Stimulated activated CD4-positive, alpha-beta T cell treated with anti-CD3 and anti-CD28 coated beads, Interleukin-1b, Interleukin-23, amount 100 ng/mL, for 48 hours (primary cell): ENCODE measurements at regions not wholly inside any gene's neighbourhood (a gene's known extent, or its start where the extent isn't known, plus 50 kb on each side); places are given as distances from the start of the nearest gene placed in this dataset.

ENCODE experiments used
- DNase-seq: peaks from one replicate; pipeline ENCODE4 v3.0.0-alpha.2; 2020

DNA sequence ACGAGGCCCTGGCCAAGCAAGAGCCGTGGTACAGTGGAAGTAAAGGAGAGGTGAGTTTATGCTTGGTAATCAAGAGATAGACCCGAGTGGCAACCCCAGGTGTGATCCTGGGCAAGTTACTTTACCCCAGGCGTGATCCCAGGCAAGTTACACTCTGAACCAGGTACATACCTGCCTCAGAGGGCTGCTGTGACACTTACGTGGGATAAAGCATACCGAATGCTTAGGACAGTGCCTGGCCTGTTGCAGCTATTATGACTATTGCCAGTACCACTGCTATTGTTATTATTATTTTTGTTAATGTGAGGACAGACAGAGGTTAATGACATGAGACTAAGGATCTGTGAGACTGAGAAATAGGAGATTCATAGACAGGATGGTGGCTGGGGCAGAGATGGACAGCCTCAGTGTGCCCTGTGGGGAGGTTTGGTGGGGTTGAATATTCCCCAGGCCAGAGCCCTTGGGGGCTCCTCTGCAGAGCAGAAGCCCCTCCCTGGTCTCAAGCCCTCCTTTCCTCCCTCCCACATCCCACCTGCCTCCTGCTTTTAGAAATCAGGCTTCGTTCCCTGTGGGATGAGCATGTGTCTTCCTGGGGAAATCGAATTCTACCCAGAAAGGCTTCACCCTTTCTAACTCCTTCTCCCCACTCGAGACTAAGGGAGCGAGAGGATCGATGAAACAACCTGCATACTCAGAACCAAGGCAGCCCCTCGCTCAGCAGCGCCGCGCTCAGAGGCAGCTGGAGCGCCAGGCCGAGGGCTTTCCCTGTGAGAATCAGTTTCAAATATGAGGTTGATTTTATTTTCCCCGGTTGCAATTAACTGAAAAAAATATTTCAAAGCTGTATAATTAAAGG lies 62.0 kb upstream of the SIX3 start:
- DNase-seq = no peak

DNA sequence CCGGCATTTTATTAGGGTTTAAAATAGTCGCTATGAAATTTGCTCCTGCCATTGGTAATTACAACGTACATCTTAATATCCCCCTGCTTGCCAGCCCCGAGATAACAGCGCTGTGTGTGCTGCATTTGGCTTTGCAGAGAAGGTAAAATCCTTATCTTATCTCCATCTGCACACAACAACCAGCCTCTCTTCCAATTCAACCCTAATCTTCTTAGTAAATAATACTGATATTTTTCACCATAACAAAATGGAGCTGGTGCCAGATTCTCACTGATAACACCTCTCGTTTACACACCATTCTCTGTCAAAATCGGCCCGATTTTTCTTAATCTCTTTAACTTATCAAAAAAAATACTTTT lies 61.4 kb upstream of the SIX3 start:
- no peak for DNase-seq

DNA sequence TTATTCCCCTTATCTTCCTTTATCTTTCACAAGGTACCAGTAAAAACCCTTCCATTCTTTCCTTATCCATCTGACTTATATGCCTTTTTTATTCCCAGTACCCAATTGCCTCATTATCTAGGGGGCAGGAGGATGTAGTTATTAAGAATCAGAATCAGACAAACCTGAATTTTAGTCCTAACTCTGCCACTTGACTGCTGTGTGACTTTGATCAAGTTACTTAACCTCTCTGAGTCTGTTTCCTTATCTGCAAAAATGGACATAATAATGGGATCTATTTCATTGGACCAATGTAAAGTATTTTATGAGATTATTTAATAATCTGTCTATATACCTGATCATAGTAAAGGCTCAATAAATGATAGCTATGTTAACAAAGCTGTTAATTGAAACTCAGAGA lies 59.6 kb upstream of the SIX3 start:
- DNase-seq = no peak

DNA sequence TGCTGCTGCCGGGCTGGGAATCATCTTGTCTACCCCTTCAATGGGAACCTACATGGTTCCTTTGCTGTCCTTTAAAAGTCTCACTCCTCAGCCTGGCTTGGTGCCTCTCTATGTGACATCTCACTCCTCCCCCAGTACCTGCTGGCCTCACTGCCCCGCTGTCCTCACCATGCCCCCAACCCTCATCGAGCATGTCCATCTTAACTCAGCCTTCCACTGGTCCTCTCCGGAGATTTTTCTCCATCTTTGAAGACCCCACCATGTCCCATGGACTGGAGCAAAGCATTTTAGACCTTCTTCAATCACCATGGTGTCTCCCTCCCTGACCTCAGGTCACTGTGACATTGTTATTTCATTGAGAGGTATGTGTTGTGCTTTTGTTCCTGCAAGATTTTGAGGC lies 58.1 kb upstream of the SIX3 start:
- DNase-seq = no peak

DNA sequence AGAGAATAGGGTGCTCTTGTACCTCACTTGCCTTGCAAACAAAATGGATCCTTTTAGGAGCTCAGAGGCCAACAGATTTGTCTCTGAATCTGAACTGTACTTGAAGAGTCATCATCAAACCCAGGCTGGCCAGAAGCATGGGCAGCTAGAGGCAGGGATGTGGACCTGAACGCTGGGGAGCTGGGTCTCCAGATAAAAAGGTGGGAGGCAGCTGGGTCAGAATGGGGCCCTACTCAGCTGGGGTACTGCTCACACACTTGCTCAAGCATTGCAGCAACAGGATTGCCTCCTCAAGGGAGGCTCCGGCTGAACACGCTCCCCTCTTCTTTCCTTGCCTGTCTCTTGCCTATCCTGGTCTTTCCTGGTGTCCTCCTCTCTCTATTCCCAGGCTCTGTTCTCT lies 57.3 kb upstream of the SIX3 start:
- no peak for DNase-seq

DNA sequence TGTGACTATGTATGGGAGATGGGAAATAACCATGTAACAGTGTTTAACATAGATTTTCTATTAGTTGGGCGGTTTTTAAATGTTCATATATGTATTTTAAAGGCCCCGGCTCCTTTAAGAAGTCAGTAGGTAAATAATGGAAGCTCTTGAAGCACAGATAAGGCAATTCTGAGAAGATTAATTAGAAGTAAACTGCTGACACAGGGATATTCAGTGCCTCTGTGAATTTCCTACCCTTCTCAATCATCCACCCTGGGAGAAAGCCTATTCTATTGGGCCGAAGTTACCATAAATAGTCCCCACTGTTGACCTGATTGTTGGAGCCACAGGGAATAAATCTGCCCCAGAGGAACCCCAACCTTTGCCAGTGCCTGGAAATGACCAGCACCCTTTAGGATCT lies 56.8 kb upstream of the SIX3 start:
- DNase-seq = no peak

DNA sequence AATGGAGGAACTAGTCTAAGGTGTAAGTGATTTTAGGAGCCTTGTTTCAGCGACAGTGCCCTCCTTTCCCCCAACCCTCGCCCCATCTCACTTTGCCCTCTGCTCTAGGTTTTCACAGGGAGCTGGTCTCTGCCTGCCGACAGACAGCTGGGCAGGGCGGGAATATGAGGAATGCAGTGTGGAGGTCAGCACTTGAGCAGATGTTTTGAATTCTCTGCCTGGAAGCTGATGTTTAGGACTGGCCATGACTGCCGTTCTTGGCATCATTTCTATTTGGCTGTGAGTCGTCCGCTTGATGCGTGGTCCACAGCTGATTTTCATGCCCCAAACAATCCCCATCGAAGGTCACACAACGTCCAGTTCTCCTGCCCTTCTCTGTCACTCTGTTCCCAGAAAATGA lies 55.1 kb upstream of the SIX3 start:
- no peak for DNase-seq

DNA sequence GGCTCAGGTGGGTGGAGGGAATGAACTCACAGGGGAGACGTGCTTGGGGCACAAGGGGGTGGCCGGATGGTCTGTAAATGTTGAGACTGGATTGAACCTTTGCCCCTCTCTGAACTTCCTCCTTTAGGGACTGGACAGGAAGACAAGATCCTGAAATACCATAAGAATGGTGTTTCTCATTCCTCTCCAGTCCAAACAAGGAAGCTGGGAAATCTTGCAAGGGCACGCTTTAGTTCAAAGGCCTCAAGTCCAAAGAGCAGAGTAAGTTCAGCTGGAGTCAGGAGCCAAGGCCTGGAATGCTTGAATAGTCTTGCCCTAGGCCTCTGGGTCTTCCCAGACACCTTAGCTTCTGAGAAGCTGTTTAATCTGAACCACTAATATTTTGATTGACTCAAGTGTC lies 52.4 kb upstream of the SIX3 start:
- no peak for DNase-seq
